Lower lobe of right lung (tissue), 2 donors: ENCODE measurements at regions not wholly inside any gene's neighbourhood (a gene's known extent, or its start where the extent isn't known, plus 50 kb on each side); places are given as distances from the start of the nearest gene placed in this dataset.
"Not testable (repeated sequence)": the region's sequence is repeated elsewhere in the genome, so short reads cannot be mapped to it uniquely, and the experiment has no call there.

Source experiments
- ATAC-seq, 2 donors: fragments of 200-7000 bp; cut with Tn5 transposase; one replicate each; pipeline ENCODE4 v1.9.1; 2020 to 2022; ENCODE audit warnings: mild to moderate bottlenecking in 2 of 2, moderate library complexity in 2 of 2
- DNase-seq: peaks from one replicate; pipeline ENCODE4 v3.0.0-alpha.2; 2020
- H3K27ac ChIP-seq: fragments of 200-600 bp; one replicate; pipeline ENCODE4 v1.8.0; 2022
- H3K27me3 ChIP-seq: fragments of 200-600 bp; one replicate; pipeline ENCODE4 v1.8.0; 2022; ENCODE audit warnings: low read depth
- H3K36me3 ChIP-seq: fragments of 200-600 bp; one replicate; pipeline ENCODE4 v1.8.0; 2022; ENCODE audit warnings: mild to moderate bottlenecking
- H3K4me1 ChIP-seq: fragments of 200-600 bp; one replicate; pipeline ENCODE4 v1.8.0; 2022
- H3K4me3 ChIP-seq: fragments of 200-600 bp; one replicate; pipeline ENCODE4 v1.8.0; 2022; ENCODE audit warnings: mild to moderate bottlenecking
- H3K9me3 ChIP-seq: fragments of 200-600 bp; one replicate; pipeline ENCODE4 v1.8.0; 2022
- CTCF ChIP-seq: fragments of 200-600 bp; IDR thresholded peaks from one replicate; pipeline ENCODE4 v1.8.0; 2022; ENCODE audit warnings: antibody characterized with exemption, mild to moderate bottlenecking
- intact Hi-C: fragments of 100-400 bp; cut with DNase I; formaldehyde crosslinking; loops from one replicate; pipeline ENCODE4 v1.11.0; 2022
- donor health status: DM: no; HTN: yes; CAD: no; lungs with severe emphysema.

GRCh38 chr2:89825034-89825433, 1133.6 kb downstream of the RPIA start:
- no peaks in the 10 kb centered on the region for H3K27me3 ChIP-seq
- H3K4me3 ChIP-seq: no peak overlapping the region
- no peaks in the 10 kb centered on the region for H3K4me1 ChIP-seq
- no peaks in the 10 kb centered on the region for H3K36me3 ChIP-seq
- no peak for TF ChIP-seq CTCF
- H3K27ac ChIP-seq: no peak overlapping the region
- DNase-seq (no peak), ATAC-seq (no peak)
- intact Hi-C loops: loop anchor here (5.0 kb wide), 1 partner anchor 38 kb away; no protein-coding TSS in a partner anchor
- no peaks in the 10 kb centered on the region for H3K9me3 ChIP-seq

- DNase-seq, ATAC-seq, H3K27ac ChIP-seq, H3K27me3 ChIP-seq, H3K36me3 ChIP-seq, H3K9me3 ChIP-seq, H3K4me3 ChIP-seq, H3K4me1 ChIP-seq: not testable (repeated sequence)
- intact Hi-C loops: loop anchor here (5.0 kb wide), 1 partner anchor 39 kb away; no protein-coding TSS in a partner anchor
Observed at GRCh38 chr2:89826741-89827140, 1135.3 kb downstream of the RPIA start.

GRCh38 chr2:89827829-89828228, 1136.4 kb downstream of the RPIA start:
- not testable (repeated sequence) for H3K27ac ChIP-seq, H3K4me3 ChIP-seq, H3K9me3 ChIP-seq, DNase-seq, H3K4me1 ChIP-seq, H3K36me3 ChIP-seq, H3K27me3 ChIP-seq
- intact Hi-C loops: loop anchor here (5.0 kb wide), 1 partner anchor 41 kb away; no protein-coding TSS in a partner anchor
- ATAC-seq: peak; percentile 11 to 35

DNA sequence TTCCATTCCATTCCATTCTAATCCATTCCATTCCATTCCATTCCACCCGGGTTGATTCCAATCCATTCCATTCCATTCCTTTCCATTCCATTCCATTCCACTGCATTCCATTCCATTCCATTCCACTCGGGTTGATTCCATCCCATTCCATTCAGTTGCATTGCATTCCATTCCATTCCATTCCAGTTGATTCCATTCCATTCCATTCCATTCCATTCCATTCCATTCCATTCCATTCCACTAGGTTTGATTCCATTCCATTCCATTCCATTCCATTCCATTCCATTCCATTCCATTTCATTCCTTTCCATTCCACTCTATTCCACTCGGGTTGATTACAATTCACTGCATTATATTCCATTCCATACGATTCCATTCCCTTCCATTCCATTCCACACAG, 1136.9 kb downstream of the RPIA start:
- H3K27ac ChIP-seq, ATAC-seq, DNase-seq, H3K9me3 ChIP-seq, H3K36me3 ChIP-seq, H3K4me1 ChIP-seq, H3K4me3 ChIP-seq, H3K27me3 ChIP-seq: not testable (repeated sequence)
- intact Hi-C loops: loop anchor here (5.0 kb wide), 1 partner anchor 41 kb away; no protein-coding TSS in a partner anchor

- DNase-seq, H3K4me1 ChIP-seq, H3K27ac ChIP-seq, H3K9me3 ChIP-seq, H3K36me3 ChIP-seq, H3K27me3 ChIP-seq, H3K4me3 ChIP-seq: not testable (repeated sequence)
- intact Hi-C loops: loop anchor here (5.0 kb wide), 1 partner anchor 42 kb away; no protein-coding TSS in a partner anchor
- ATAC-seq: peak; percentile 66 to 68
Observed at GRCh38 chr2:89828961-89829631, 1137.6 kb downstream of the RPIA start.

DNA sequence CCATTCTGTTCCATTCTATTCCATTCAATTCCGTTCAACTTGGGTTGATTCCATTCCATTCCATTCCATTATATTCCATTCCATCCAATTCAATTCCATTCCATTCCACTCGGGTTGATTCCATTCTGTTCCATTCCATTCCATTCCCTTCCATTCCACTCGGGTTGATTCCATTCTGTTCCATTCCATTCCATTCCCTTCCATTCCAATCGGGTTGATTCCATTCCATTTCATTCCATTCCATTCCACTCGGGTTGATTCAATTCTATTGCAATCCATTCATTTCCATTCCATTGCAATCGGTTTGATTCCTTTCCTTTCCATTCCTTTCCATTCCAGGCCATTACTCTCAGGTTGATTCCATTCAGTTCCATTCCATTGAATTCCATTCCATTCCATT, 1138.4 kb downstream of the RPIA start:
- DNase-seq: no peak
- no peak for TF ChIP-seq CTCF
- intact Hi-C loops: loop anchor here (5.0 kb wide), 1 partner anchor 43 kb away; no protein-coding TSS in a partner anchor
- no peaks in the 10 kb centered on the region for H3K36me3 ChIP-seq
- no peaks in the 10 kb centered on the region for H3K27me3 ChIP-seq
- H3K4me1 ChIP-seq: no peaks in the 10 kb centered on the region
- ATAC-seq: peak; percentile 40 to 49
- no peak overlapping the region for H3K27ac ChIP-seq
- H3K9me3 ChIP-seq: peaks cover 4% of the 10 kb centered on the region
- H3K4me3 ChIP-seq: no peak overlapping the region

DNA sequence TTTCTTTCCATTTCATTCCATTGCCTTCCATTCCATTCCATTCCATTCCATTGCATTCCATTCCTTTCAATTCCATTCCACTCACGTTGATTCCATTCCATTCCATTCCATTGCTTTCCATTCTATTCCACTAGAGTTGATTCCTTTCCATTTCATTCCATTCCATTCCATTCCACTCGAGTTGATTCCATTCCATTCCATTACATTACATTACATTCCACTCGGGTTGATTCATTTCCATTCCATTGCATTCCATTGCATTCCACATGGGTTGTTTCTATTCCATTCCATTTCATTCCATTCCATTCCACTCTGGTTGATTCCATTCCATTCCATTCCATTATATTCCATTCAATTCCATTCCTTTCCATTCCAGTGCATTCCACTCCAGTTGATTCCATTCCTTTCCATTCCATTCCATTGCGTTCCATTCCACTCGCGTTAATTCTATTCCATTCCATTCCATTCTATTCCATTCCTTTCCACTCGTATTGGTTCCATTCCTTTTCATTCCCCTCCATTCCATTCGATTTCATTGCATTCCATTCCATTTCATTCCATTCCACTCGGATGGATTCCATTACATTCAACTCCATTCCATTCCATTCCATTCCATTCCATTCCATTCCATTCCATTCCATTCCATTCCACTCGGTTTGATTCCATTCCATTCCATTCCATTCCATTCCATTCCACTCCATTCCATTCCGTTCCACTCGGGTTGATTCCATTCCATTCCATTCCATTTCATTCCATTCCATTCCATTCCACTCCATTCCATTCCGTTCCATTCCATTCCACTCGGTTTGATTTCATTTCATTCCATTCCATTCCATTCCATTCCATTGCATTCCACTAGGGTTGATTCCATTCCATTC, 1139.1 kb downstream of the RPIA start:
- DNase-seq, H3K36me3 ChIP-seq, H3K4me3 ChIP-seq, H3K9me3 ChIP-seq, H3K27me3 ChIP-seq, H3K4me1 ChIP-seq, intact Hi-C loops, H3K27ac ChIP-seq: not testable (repeated sequence)
- ATAC-seq: peak; percentile 78 to 80
